GM23248 (cell line): ENCODE measurements at regions not wholly inside any gene's neighbourhood (a gene's known extent, or its start where the extent isn't known, plus 50 kb on each side); places are given as distances from the start of the nearest gene placed in this dataset.

Experiments
- EZH2 ChIP-seq: fragments of 200-600 bp; sonication (generic); IDR thresholded peaks from 2 replicates; pipeline ENCODE4 v1.6.1; 2018; ENCODE audit warnings: antibody characterized with exemption, mild to moderate bottlenecking; ENCODE audit not compliant: insufficient read depth, poor library complexity, severe bottlenecking
- EZH2phosphoT487 ChIP-seq: fragments of 200-600 bp; sonication (generic); IDR thresholded peaks from 2 replicates; pipeline ENCODE4 v1.6.1; 2018; ENCODE audit warnings: antibody characterized with exemption, moderate library complexity, mild to moderate bottlenecking, low read depth; ENCODE audit not compliant: insufficient read depth

- no peak for TF ChIP-seq EZH2phosphoT487
- TF ChIP-seq EZH2 = no peak
These were observed 86.2 kb upstream of the ARHGAP29 start for GRCh38 chr1:94323311-94324177.
